ENCODE measurements at regions not wholly inside any gene's neighbourhood (a gene's known extent, or its start where the extent isn't known, plus 50 kb on each side); places are given as distances from the start of the nearest gene placed in this dataset.
A peak's percentile ranks its signal among the peaks of the same experiment; 100 is the strongest.

DNA sequence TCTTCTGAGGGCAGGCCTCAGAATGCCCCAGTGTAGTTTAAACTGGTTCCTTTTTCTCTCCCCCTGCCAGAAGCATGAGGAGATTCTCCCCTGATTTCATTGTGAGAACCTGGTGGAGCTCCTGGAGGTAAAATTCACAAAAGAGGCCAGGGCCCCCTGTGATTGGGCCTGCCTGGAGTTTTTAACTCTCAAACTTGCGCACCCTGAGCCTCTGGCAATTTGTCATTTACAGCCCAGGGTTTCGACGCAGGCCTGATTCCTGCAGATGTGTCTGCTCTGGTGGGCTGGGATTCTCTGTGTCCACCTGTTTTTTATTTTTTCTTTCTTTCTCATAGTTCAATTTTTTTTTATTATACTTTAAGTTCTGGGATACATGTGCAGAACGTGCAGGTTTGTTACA lies 157.9 kb downstream of the ASB1 start:
- Mint-ChIP-seq H3K4me1 (peaks cover 5% of the 10 kb centered on the region), H3K36me3 (ENCODE audit: low read depth) (peaks cover 3% of the 10 kb centered on the region), H3K4me3 (no peak overlapping the region), H3K27ac (peak overlapping the region in 1 of 3 experiments; percentile 40), H3K27me3 (ENCODE audit: low read depth) (no peaks in the 10 kb centered on the region), H3K9me3 (peaks cover 16% of the 10 kb centered on the region)
- TF ChIP-seq, protein P1, sequence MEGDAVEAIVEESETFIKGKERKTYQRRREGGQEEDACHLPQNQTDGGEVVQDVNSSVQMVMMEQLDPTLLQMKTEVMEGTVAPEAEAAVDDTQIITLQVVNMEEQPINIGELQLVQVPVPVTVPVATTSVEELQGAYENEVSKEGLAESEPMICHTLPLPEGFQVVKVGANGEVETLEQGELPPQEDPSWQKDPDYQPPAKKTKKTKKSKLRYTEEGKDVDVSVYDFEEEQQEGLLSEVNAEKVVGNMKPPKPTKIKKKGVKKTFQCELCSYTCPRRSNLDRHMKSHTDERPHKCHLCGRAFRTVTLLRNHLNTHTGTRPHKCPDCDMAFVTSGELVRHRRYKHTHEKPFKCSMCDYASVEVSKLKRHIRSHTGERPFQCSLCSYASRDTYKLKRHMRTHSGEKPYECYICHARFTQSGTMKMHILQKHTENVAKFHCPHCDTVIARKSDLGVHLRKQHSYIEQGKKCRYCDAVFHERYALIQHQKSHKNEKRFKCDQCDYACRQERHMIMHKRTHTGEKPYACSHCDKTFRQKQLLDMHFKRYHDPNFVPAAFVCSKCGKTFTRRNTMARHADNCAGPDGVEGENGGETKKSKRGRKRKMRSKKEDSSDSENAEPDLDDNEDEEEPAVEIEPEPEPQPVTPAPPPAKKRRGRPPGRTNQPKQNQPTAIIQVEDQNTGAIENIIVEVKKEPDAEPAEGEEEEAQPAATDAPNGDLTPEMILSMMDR (IDR thresholded peaks at IDR 0.05; ENCODE audit: unreplicated experiment in 3 of 3) = no peak

DNA sequence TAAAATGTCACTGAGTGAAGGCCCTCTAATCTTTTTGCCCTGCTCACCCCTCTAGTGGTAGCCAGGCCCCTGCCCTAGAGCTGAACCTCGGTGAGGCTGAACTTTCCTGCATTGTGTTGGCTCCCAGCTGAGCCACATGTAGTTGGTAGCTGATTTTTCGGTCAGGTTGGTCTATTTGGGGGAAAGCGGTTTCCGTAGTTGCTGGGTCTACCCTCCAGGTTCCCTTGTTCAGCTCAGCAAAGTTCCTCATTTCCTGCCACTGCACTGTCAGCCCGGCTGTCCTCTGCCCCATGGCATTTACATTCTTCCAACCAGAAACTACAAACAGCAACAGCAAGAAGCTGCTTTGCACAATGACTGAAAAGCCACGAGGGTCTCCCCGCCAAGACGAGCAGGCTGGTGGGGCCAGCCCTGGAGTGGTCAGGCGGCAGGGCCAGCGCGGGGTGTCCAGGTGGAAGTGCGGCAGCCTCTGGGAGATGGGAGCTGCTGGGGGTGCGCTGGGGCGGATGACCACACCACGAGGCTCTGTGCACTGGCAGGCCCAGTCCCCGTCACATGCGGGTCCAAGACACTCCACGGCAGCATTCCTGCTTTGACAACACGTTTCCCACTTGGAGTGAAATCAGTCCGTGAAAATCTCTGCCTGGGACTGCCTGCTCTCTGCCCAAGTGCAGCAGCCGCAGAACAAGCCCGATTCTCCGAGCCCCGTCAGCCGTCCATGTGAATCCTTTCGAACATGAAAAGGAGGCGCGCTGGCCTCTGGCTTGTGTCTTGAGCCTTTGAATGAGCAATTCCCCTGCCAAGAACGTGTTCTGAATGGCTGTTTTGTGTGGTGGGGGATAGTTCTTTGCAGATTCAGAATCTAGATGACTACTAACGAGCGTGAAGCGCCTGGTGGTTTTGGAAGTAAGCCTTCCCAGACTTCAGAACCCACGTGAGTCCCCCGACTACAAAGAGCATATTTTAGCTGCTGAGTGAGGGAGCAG lies 159.4 kb downstream of the ASB1 start:
- TF ChIP-seq, protein P1 (IDR thresholded peaks at IDR 0.05; ENCODE audit: unreplicated experiment in 3 of 3) = no peak
- H3K4me1 Mint-ChIP-seq = peaks cover 5% of the 10 kb centered on the region
- no peaks in the 10 kb centered on the region for H3K27me3 Mint-ChIP-seq (ENCODE audit: low read depth)
- H3K27ac Mint-ChIP-seq = peak overlapping the region in 1 of 3 experiments; percentile 41
- H3K9me3 Mint-ChIP-seq = peaks cover 16% of the 10 kb centered on the region
- H3K36me3 Mint-ChIP-seq (ENCODE audit: low read depth) = peaks cover 3% of the 10 kb centered on the region
- H3K4me3 Mint-ChIP-seq = no peak overlapping the region

DNA sequence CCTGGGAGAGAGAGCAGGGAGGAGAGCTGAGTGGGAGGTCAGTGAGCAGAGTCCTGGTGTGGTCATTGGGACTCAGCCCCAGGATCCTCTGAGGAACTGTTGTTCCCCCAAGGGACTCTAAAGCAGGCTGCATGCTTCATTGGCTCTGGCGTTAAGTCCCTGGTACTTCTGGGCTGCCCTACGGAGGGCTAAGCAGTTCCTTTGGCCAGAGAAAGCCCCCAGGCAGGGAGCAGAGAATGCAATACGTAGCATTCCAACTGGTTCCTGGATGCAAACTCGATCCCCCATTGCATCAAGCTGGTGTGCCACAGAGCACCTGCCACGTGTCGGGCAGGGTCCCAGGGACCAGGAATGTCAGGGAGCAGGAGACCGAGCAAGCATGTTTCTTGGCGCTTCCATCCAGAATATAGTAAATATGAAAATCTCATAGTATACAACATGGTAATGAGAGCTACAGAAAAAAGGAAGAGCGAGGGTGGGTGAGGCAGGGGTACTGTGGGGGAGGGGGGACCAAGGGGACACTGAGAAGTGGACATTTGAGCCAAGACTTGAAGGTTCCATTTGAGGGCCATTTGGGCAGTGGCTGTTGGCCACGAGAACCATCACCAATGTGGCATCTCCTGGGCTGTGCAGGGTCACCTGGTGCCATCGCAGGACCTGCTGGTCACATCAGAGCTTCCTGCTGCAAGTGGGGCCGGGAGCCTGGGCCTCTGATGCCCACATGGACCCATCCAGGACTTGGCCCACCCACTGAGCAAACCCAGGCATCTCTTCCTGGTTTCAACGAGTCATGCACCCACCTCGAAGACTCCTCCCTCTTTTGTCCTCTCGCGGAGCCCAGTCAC lies 160.4 kb downstream of the ASB1 start:
- Mint-ChIP-seq H3K36me3 (ENCODE audit: low read depth) (peaks cover 3% of the 10 kb centered on the region), H3K9me3 (peaks cover 16% of the 10 kb centered on the region), H3K27ac (peak overlapping the region in 1 of 3 experiments; percentile 41), H3K4me3 (no peak overlapping the region), H3K27me3 (ENCODE audit: low read depth) (no peaks in the 10 kb centered on the region), H3K4me1 (peaks cover 5% of the 10 kb centered on the region)
- TF ChIP-seq, protein P1 (IDR thresholded peaks at IDR 0.05; ENCODE audit: unreplicated experiment in 3 of 3) = no peak

DNA sequence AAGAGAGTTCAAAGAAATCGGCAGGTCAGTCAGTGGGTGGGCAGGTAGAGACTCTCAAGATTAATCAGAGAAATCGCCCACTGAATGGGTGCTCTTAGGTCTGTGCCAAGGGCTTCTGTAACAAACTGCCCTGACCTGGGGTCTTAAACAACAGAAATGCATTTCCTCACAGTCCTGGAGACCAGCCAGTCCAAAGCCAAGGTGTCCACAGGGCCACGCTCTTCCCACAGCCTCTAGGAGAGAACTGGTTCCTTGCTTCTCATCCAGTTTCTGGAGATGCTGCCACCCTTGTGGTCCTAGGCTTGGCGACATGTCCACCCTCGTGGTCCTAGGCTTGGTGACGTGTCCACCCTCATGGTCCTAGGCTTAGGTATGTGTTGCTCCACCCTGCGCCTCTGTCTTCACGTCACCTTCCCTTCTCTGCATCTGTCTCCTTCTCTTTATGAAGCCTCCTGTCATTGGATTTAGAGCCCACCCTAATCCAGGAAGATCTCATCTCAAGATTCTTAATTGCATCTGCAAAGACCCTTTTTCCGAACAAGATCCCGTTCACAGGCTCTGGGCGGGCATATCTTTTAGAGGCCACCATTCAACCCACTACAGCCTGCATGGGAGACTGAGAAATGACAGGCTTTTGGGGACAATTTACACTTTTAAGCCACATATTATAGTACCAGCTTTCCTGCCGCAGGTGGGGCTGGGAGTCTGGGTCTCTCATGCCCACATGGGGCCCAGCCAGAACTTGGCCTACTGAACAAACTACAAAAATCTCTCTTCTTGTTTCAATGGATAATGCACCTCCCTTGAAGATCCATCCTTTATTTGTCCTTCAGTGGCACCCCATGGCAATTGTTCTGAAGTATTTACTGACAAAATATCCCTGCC lies 161.3 kb downstream of the ASB1 start:
- TF ChIP-seq, protein P1 (IDR thresholded peaks at IDR 0.05; ENCODE audit: unreplicated experiment in 3 of 3) = no peak
- Mint-ChIP-seq H3K4me3 (no peak overlapping the region), H3K36me3 (ENCODE audit: low read depth) (no peaks in the 10 kb centered on the region), H3K27ac (no peak overlapping the region), H3K4me1 (peaks cover 5% of the 10 kb centered on the region), H3K27me3 (ENCODE audit: low read depth) (no peaks in the 10 kb centered on the region), H3K9me3 (peaks cover 13% of the 10 kb centered on the region)

DNA sequence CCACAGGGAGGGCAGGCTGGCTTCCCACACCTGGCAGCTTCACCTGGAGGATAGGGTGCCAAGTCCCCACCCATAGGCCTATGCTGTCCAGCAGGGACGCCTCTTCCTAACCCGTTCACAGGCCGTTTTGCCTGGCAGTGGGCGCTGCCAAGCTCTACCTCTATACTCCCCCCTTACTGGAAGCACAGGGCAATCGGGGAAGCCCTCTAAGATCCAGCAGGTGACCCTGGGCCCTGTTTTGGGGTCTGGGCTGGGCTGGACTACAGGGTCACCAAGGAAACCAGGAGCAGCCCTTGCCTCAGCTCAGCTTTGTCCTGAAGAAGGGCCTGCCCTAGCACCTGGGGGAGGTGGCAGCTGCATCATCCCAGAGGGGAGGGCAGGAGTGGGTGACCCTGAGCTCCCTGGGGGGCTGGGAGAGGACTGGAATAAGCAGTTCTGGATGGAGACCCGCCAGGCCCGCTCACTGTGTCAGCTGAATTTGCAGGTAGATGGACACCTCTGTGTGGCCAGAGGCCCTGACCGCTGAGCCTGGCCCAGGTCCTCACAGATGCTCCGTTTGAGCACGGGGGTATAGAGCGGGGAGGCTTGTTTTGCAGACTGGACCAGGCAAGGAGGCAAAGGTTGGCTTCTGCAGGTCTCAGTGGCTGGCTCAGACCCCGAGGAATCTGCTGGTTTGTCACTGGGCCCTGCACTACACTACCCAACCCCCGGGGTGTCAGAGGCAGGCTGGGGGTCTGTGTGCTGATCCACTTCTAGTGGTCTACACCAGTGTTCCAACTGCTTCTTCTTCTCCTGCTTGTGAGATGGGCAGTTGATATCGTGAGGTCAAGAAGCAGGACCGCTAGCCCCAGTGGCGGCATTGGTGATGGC lies 163.1 kb downstream of the ASB1 start:
- H3K4me3 Mint-ChIP-seq = no peak overlapping the region
- peaks cover 2% of the 10 kb centered on the region for H3K9me3 Mint-ChIP-seq
- H3K27me3 Mint-ChIP-seq (ENCODE audit: low read depth) = no peaks in the 10 kb centered on the region
- H3K36me3 Mint-ChIP-seq (ENCODE audit: low read depth) = no peaks in the 10 kb centered on the region
- H3K4me1 Mint-ChIP-seq = peaks cover 5% of the 10 kb centered on the region
- TF ChIP-seq, protein P1 (IDR thresholded peaks at IDR 0.05; ENCODE audit: unreplicated experiment in 3 of 3) = no peak
- no peak overlapping the region for H3K27ac Mint-ChIP-seq
